Transverse colon (tissue), 4 donors: ENCODE measurements at regions not wholly inside any gene's neighbourhood (a gene's known extent, or its start where the extent isn't known, plus 50 kb on each side); places are given as distances from the start of the nearest gene placed in this dataset.

Experiments
- DNase-seq: peaks from one replicate; pipeline ENCODE4 v3.0.0-alpha.2; 2019
- H3K27ac ChIP-seq, 4 donors: fragments of 200-600 bp; sonication (generic); 2 replicates each; pipeline ENCODE4 v1.5.1; 2016 to 2018; ENCODE audit warnings: inconsistent platforms in 4 of 4
- H3K27me3 ChIP-seq: fragments of 200-600 bp; sonication (generic); 2 replicates; pipeline ENCODE4 v1.5.1; 2017; ENCODE audit warnings: inconsistent platforms
- H3K36me3 ChIP-seq, 4 donors: fragments of 200-600 bp; sonication (generic); 2 replicates each; pipeline ENCODE4 v1.5.1; 2017 to 2019; ENCODE audit warnings: inconsistent platforms in 4 of 4
- H3K4me1 ChIP-seq, 4 donors: fragments of 200-600 bp; sonication (generic); 2 replicates each; pipeline ENCODE4 v1.5.1; 2017 to 2020; ENCODE audit warnings: inconsistent platforms in 4 of 4
- H3K4me3 ChIP-seq, 4 donors: fragments of 200-600 bp; sonication (generic); 1 replicate in 1 of 4; 2 replicates in 3 of 4; pipeline versions ENCODE4 v1.5.1 to v1.6.1; 2017 to 2019; ENCODE audit warnings: inconsistent platforms in 4 of 4
- H3K9me3 ChIP-seq, 2 donors: fragments of 200-600 bp; sonication (generic); 2 replicates each; pipeline ENCODE4 v1.5.1; 2017 to 2019; ENCODE audit warnings: inconsistent platforms in 2 of 2
- EP300 ChIP-seq: sonication (generic); formaldehyde crosslinking; IDR thresholded peaks from one replicate; pipeline ENCODE4 v1.6.1; 2017; ENCODE audit warnings: antibody characterized with exemption, low read depth
- POLR2A ChIP-seq: fragments of 450-650 bp; IDR thresholded peaks from one replicate; pipeline ENCODE4 v1.6.1; 2016; ENCODE audit warnings: antibody characterized with exemption, mild to moderate bottlenecking, moderate library complexity
- POLR2AphosphoS5 ChIP-seq, 3 donors: sonication (generic); formaldehyde crosslinking; IDR thresholded peaks; one replicate each; pipeline ENCODE4 v1.6.1; 2016; ENCODE audit warnings: antibody characterized with exemption in 3 of 3
- WGBS, 2 donors: methylation state at CpG; one replicate each; pipeline ENCODE4 v1.1.5; 2018; ENCODE audit warnings: low coverage in 1 of 2; 5-methylcytosine and 5-hydroxymethylcytosine counted together
- in situ Hi-C, 4 donors: fragments of 200-750 bp; cut with MboI; loops; one replicate each; pipeline versions ENCODE4 v1.15.0 to v1.15.1; 2017; ENCODE audit warnings: low sequenced_read_pairs in 3 of 4, low pct_ligation_motif_present in 1 of 4, low pct_unique_long_range_greater_than_20kb in 1 of 4
- intact Hi-C: fragments of 100-400 bp; cut with DNase I; formaldehyde crosslinking; loops from one replicate; pipeline ENCODE4 v1.15.1; 2023; ENCODE audit warnings: low total_unique reads
- TF ChIP-seq, protein P1 (sequence below), 5 experiments: fragments of 200-600 bp in 3 of 5; fragments of 450-650 bp in 2 of 5; sonication (generic) in 3 of 5; IDR thresholded peaks; 1 replicate in 2 of 5; 2 replicates in 3 of 5; pipeline ENCODE4 v1.5.1; 2016 to 2017; ENCODE audit warnings: antibody characterized with exemption in 5 of 5, inconsistent platforms in 3 of 5, mild to moderate bottlenecking in 2 of 5, moderate library complexity in 1 of 5

DNA sequence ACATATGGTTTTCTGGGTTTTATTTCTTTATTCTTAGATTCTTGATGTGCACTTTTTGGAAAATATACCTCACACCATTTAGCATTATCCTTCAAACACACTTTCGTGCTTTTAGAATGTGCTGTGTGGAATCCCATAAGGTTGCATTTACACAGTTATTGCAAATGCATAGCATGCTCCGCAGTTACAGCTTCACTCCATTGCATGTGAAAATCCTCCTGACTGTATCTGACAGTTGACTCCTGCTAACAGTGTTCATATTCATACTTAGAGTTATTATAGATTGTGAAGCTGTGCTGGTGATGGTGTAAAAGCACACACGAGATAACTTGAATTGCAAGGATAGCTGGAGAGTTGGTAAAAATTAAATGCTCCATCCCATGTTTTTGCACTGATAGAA, 811.5 kb upstream of the TENM3 start:
- Histone ChIP-seq H3K27ac (no peak overlapping the region), H3K9me3 (no peaks in the 10 kb centered on the region), H3K36me3 (no peaks in the 10 kb centered on the region), H3K4me3 (no peak overlapping the region), H3K27me3 (no peaks in the 10 kb centered on the region), H3K4me1 (no peaks in the 10 kb centered on the region)
- 73 to 75% methylated on average over 2 to 3 of the region's 3 CpGs for WGBS, 2 donors
- in situ Hi-C loops, result no loop called here
- no peak for DNase-seq
- intact Hi-C loops, result no loop called here
- TF ChIP-seq POLR2A (no peak), POLR2AphosphoS5 (IDR thresholded peaks at IDR 0.05) (no peak), EP300 (no peak)
- TF ChIP-seq, protein P1, sequence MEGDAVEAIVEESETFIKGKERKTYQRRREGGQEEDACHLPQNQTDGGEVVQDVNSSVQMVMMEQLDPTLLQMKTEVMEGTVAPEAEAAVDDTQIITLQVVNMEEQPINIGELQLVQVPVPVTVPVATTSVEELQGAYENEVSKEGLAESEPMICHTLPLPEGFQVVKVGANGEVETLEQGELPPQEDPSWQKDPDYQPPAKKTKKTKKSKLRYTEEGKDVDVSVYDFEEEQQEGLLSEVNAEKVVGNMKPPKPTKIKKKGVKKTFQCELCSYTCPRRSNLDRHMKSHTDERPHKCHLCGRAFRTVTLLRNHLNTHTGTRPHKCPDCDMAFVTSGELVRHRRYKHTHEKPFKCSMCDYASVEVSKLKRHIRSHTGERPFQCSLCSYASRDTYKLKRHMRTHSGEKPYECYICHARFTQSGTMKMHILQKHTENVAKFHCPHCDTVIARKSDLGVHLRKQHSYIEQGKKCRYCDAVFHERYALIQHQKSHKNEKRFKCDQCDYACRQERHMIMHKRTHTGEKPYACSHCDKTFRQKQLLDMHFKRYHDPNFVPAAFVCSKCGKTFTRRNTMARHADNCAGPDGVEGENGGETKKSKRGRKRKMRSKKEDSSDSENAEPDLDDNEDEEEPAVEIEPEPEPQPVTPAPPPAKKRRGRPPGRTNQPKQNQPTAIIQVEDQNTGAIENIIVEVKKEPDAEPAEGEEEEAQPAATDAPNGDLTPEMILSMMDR (IDR thresholded peaks at IDR 0.05), result no peak

DNA sequence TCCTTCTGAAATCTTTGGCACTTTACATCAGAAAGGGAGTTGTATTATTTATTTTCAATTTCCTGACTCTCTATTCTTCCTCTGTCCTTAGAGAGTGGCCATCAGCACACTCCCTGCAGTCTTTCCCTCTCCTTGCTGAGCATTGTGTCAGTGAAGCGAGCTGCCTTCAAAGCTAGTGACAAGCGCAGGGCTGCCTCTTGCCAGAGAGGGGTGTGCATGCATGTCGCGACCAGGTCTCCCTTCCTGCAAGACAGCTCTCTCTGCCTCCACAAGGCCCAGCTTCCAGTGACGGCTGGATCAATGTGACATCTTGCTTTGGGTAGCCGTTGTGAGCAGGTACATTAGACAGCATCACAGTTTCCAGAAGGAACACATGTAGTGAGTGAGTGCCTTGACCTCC, 810.9 kb upstream of the TENM3 start:
- intact Hi-C loops, result no loop called here

DNA sequence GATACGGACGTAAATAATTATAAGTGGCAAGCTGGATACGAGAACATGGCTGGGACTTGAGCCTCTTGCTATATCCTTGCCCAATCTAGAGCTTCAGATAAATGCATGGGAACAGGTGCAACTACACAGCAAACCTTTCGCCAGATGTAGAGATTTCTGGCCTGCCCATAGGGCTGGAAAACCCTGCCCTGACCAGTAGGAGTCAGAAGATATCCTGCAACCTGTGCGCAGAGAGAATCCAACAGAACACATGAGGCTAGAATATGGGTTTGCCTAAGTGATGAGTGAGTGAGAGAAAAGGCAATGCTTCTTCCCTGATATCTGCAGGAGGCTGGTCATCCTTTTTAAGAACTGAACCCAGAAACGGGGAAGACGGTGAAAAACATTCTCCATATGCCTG, 805.3 kb upstream of the TENM3 start:
- intact Hi-C loops (no loop called here), in situ Hi-C loops (no loop called here)
- TF ChIP-seq EP300 (no peak), POLR2AphosphoS5 (IDR thresholded peaks at IDR 0.05) (no peak), POLR2A (no peak)
- TF ChIP-seq, protein P1 (IDR thresholded peaks at IDR 0.05), result no peak
- Histone ChIP-seq H3K9me3 (no peaks in the 10 kb centered on the region), H3K27me3 (no peaks in the 10 kb centered on the region), H3K4me3 (no peak overlapping the region), H3K4me1 (no peaks in the 10 kb centered on the region), H3K36me3 (no peaks in the 10 kb centered on the region), H3K27ac (no peak overlapping the region)
- DNase-seq, result no peak
- 81 to 84% methylated on average over 5 to 7 of the region's 7 CpGs for WGBS, 2 donors

More for the DNA sequence above, 810.9 kb upstream of the TENM3 start:
- H3K4me1 ChIP-seq, result no peaks in the 10 kb centered on the region
- in situ Hi-C loops, result no loop called here
- TF ChIP-seq EP300 (no peak), POLR2AphosphoS5 (IDR thresholded peaks at IDR 0.05) (no peak), POLR2A (no peak)
- TF ChIP-seq, protein P1 (IDR thresholded peaks at IDR 0.05), result no peak
- H3K9me3 ChIP-seq, result no peaks in the 10 kb centered on the region
- DNase-seq, result no peak
- no peaks in the 10 kb centered on the region for H3K27me3 ChIP-seq
- 64% methylated on average over 6 of the region's 6 CpGs; no CpG with 5 or more reads in 1 of the 2 donors for WGBS, 2 donors
- no peak overlapping the region for H3K27ac ChIP-seq
- no peak overlapping the region for H3K4me3 ChIP-seq
- H3K36me3 ChIP-seq, result no peaks in the 10 kb centered on the region

DNA sequence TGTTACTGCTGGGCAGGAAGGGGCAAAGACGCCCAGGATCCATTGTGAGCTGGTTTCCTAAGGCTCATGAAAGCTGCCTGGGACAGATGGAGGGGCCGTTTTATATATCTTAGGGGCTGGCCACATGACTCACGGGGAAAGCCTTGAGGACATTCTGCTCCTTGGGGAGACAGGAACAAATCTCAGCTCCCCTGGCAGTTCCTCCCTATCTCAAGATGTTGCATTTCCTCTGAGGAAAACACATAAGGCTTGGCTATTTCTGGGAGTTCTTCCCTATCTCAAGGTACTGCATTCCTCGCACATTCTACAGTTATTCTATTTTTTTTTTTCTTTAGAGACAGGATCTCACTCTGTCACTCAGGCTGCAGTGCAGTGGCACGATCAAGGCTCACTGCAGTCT, 804.6 kb upstream of the TENM3 start:
- intact Hi-C loops (no loop called here), in situ Hi-C loops (no loop called here)
- Histone ChIP-seq H3K27ac (no peak overlapping the region), H3K9me3 (no peaks in the 10 kb centered on the region), H3K4me1 (no peaks in the 10 kb centered on the region), H3K27me3 (no peaks in the 10 kb centered on the region), H3K36me3 (no peaks in the 10 kb centered on the region), H3K4me3 (no peak overlapping the region)
- DNase-seq, result no peak
- TF ChIP-seq POLR2AphosphoS5 (IDR thresholded peaks at IDR 0.05) (no peak), EP300 (no peak), POLR2A (no peak)
- TF ChIP-seq, protein P1 (IDR thresholded peaks at IDR 0.05), result no peak
- 47 to 80% methylated on average over 1 to 5 of the region's 5 CpGs for WGBS, 2 donors
